ENCODE measurements at regions not wholly inside any gene's neighbourhood (a gene's known extent, or its start where the extent isn't known, plus 50 kb on each side); places are given as distances from the start of the nearest gene placed in this dataset.

- DNase-seq = no peak
- Histone ChIP-seq H3K4me3 (no peak overlapping the region), H3K4me1 (no peaks in the 10 kb centered on the region), H3K27me3 (no peaks in the 10 kb centered on the region), H3K9me3 (peaks cover 0 to under 1% (median 0%) of the 10 kb centered on the region in 4 donors), H3K27ac (no peak overlapping the region), H3K36me3 (no peaks in the 10 kb centered on the region)
- TF ChIP-seq POLR2A (IDR thresholded peaks at IDR 0.05) (no peak), CTCF (IDR thresholded peaks at IDR 0.05) (no peak)
Measured at GRCh38 chr22:27455526-27455925, 346.0 kb downstream of the MN1 start.

DNA sequence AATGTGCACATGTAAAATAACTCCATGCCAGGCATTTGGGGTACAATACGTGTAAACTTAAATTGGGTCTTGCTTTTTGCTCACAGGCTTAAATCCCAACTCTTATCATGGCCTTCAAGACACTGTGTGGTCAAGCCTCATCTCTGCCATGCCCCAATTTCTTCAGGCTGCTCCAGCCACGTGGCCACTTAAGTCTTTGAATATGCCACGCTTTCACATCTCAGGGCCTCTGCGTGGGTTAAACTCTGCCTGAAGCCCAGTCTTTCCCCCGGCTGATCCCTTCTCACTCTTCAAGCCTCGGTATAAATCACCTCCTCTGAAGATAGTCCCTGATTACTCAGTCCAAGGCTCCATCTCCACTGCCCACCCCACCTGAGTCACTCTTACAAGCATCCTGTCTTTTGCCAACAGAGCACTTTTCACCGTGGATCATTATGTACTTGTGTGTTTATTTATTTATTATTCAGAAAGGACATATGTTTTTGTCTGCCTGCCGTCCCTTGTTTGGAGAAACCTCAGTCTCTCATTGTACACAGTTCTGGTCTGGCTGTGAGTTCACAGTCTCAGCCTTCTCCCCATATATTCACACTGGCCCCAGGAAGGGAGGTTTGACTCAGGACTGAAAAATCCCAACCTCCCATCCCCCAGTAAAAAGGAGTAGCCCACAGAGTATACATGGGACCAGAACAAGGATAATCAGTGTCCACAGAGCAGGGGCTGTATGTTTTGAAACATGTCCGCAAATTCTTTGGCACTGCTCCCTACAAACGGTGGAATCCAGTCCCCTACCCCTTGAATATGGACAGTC is 344.7 kb downstream of the MN1 start:
- Histone ChIP-seq H3K27me3 (no peaks in the 10 kb centered on the region), H3K9me3 (no peaks in the 10 kb centered on the region), H3K4me3 (no peak overlapping the region), H3K27ac (no peak overlapping the region), H3K36me3 (no peaks in the 10 kb centered on the region), H3K4me1 (no peaks in the 10 kb centered on the region)
- TF ChIP-seq POLR2A (IDR thresholded peaks at IDR 0.05) (no peak), CTCF (IDR thresholded peaks at IDR 0.05) (no peak)
- DNase-seq = no peak

GRCh38 chr22:27459999-27460398 is 341.6 kb downstream of the MN1 start:
- Histone ChIP-seq H3K4me1 (no peaks in the 10 kb centered on the region), H3K36me3 (no peaks in the 10 kb centered on the region), H3K4me3 (no peak overlapping the region), H3K9me3 (no peaks in the 10 kb centered on the region), H3K27ac (no peak overlapping the region), H3K27me3 (no peaks in the 10 kb centered on the region)
- TF ChIP-seq POLR2A (IDR thresholded peaks at IDR 0.05) (no peak), CTCF (IDR thresholded peaks at IDR 0.05) (no peak)
- DNase-seq = no peak

GRCh38 chr22:27460591-27461347 is 340.8 kb downstream of the MN1 start:
- peak in 1 of 3 donors; percentile 49 for DNase-seq
- Histone ChIP-seq H3K27me3 (no peaks in the 10 kb centered on the region), H3K4me1 (no peaks in the 10 kb centered on the region), H3K27ac (no peak overlapping the region), H3K36me3 (no peaks in the 10 kb centered on the region), H3K9me3 (no peaks in the 10 kb centered on the region), H3K4me3 (no peak overlapping the region)
- no peak for TF ChIP-seq CTCF (IDR thresholded peaks at IDR 0.05)
- TF ChIP-seq POLR2A (IDR thresholded peaks at IDR 0.05) = no peak

GRCh38 chr22:27461470-27461869 is 340.1 kb downstream of the MN1 start:
- no peak for DNase-seq
- Histone ChIP-seq H3K27ac (no peak overlapping the region), H3K36me3 (no peaks in the 10 kb centered on the region), H3K4me1 (no peaks in the 10 kb centered on the region), H3K4me3 (no peak overlapping the region), H3K27me3 (no peaks in the 10 kb centered on the region), H3K9me3 (no peaks in the 10 kb centered on the region)
- no peak for TF ChIP-seq POLR2A (IDR thresholded peaks at IDR 0.05)
- TF ChIP-seq CTCF (IDR thresholded peaks at IDR 0.05) = no peak

All from Peyer's patch (tissue), 4 donors.